K562 (cell line): ENCODE measurements at regions not wholly inside any gene's neighbourhood (a gene's known extent, or its start where the extent isn't known, plus 50 kb on each side); places are given as distances from the start of the nearest gene placed in this dataset.

Source experiments
- ATAC-seq: fragments of 200-7000 bp; cut with Tn5 transposase; 3 replicates; pipeline ENCODE4 v1.9.1; 2020; ENCODE audit warnings: moderate library complexity
- BruUV-seq: library from RNA; stranded (reverse); fragments of 400-500 nt; replicated peaks from 2 replicates; lab custom pipeline; 2021; lab: Mats Ljungman, UMichigan
- CTCF ChIA-PET: fragments of 300-600 bp; formaldehyde crosslinking; extraction: SDS; loops from one replicate; lab custom pipeline; 2021; ENCODE audit warnings: low intra/inter-chr PET ratio; lab: Yijun Ruan, JAX
- POLR2A ChIA-PET: fragments of 300-600, 350-650 bp; sonication (Branson Sonifier 250); formaldehyde crosslinking; extraction: SDS; loops from one replicate; lab custom pipeline; 2021; ENCODE audit warnings: antibody characterized with exemption, inconsistent platforms; lab: Yijun Ruan, JAX
- DNase-seq, 4 experiments: peaks; one replicate each; pipeline versions ENCODE4 v3.0.0 to v3.0.0-alpha.2; 2011 to 2018; ENCODE audit warnings: low spot score in 3 of 4, mixed read lengths in 3 of 4; ENCODE audit errors: extremely low read depth in 1 of 4
- FAIRE-seq: peaks from 2 replicates; lab custom pipeline; 2011; peaks lifted over from hg19 to GRCh38; lab: Jason Lieb, UNC
- H2AFZ ChIP-seq: 2 replicates; pipeline ENCODE4 v1.6.0; 2011; ENCODE audit warnings: low read depth, low read length, control low read depth, inconsistent platforms
- H3K27ac ChIP-seq: fragments of 200-600 bp; 3 replicates; pipeline ENCODE4 v1.8.0; 2011; ENCODE audit warnings: low read depth, mild to moderate bottlenecking, control low read depth, inconsistent platforms, low read length, moderate library complexity, mixed read lengths; ENCODE audit errors: extremely low read depth
- H3K27me3 ChIP-seq, 2 experiments: fragments of 300-600 bp in 1 of 2; 2 replicates in 1 of 2; 3 replicates in 1 of 2; pipeline versions ENCODE4 v1.6.0 to v1.8.0; 2011; ENCODE audit warnings: inconsistent platforms in 2 of 2, low read length in 2 of 2, mild to moderate bottlenecking in 1 of 2, mixed read lengths in 1 of 2, moderate library complexity in 1 of 2; ENCODE audit not compliant: control insufficient read depth in 2 of 2, insufficient read depth in 2 of 2
- H3K36me3 ChIP-seq: fragments of 300-600 bp; 3 replicates; pipeline ENCODE4 v1.8.0; 2011; ENCODE audit warnings: mild to moderate bottlenecking, low read length, inconsistent platforms; ENCODE audit not compliant: control insufficient read depth, insufficient read depth
- H3K4me1 ChIP-seq, 2 experiments: fragments of 200-600 bp in 1 of 2; replicated peaks in 1 of 2; 2 replicates in 1 of 2; 3 replicates in 1 of 2; pipeline versions ENCODE4 v1.5.1 to v1.8.0; 2011; ENCODE audit warnings: inconsistent platforms in 2 of 2, low read length in 2 of 2, mild to moderate bottlenecking in 1 of 2, mixed read lengths in 1 of 2, moderate library complexity in 1 of 2; ENCODE audit not compliant: control insufficient read depth in 2 of 2, insufficient read depth in 2 of 2
- H3K4me2 ChIP-seq: 2 replicates; pipeline ENCODE4 v1.6.1; 2011; ENCODE audit warnings: low read length, control low read depth, inconsistent platforms, mixed read lengths; ENCODE audit not compliant: insufficient read depth
- H3K4me3 ChIP-seq: fragments of 200-600 bp; sonication (generic), shearing (Covaris generic); 2 replicates; pipeline ENCODE4 v1.5.1; 2016; ENCODE audit warnings: control low read depth, inconsistent platforms
- H3K79me2 ChIP-seq: fragments of 200-600 bp; 3 replicates; pipeline ENCODE4 v1.8.0; 2011; ENCODE audit warnings: low read length, inconsistent platforms; ENCODE audit not compliant: control insufficient read depth, insufficient read depth
- H3K9ac ChIP-seq, 2 experiments: 2 replicates each; pipeline versions ENCODE4 v1.6.0 to v1.6.1; 2011; ENCODE audit warnings: low read depth in 2 of 2, low read length in 2 of 2, control low read depth in 1 of 2, inconsistent platforms in 1 of 2, mild to moderate bottlenecking in 1 of 2, mixed read lengths in 1 of 2; ENCODE audit not compliant: insufficient read depth in 1 of 2
- H3K9me1 ChIP-seq: one replicate; pipeline ENCODE4 v1.6.0; 2011; ENCODE audit warnings: inconsistent platforms, mild to moderate bottlenecking, low read length, moderate library complexity; ENCODE audit not compliant: control insufficient read depth, insufficient read depth
- H3K9me3 ChIP-seq: replicated peaks from 2 replicates; pipeline ENCODE4 v1.5.1; 2011; ENCODE audit warnings: low read depth, low read length, inconsistent platforms; ENCODE audit not compliant: control insufficient read depth, insufficient read depth
- H4K20me1 ChIP-seq: replicated peaks from 2 replicates; pipeline ENCODE4 v1.6.1; 2011; ENCODE audit warnings: low read length, inconsistent platforms, mixed read lengths; ENCODE audit not compliant: control insufficient read depth, insufficient read depth
- CBX1 ChIP-seq: sonication (generic); IDR thresholded peaks from 2 replicates; pipeline ENCODE4 v1.6.1; 2016; ENCODE audit warnings: antibody characterized with exemption, low read depth, mild to moderate bottlenecking
- ETV5 ChIP-seq: sonication (generic); formaldehyde crosslinking; IDR thresholded peaks from 2 replicates; pipeline ENCODE4 v1.4.0; 2020; ENCODE audit warnings: low read depth, mild to moderate bottlenecking, missing genetic modification reagents
- HMGXB4 ChIP-seq: sonication (generic); formaldehyde crosslinking; IDR thresholded peaks from 2 replicates; pipeline ENCODE4 v1.8.1; 2023; ENCODE audit warnings: mild to moderate bottlenecking, missing genetic modification reagents
- IFI16 ChIP-seq: fragments of 250-450 bp; sonication (Bioruptor Pico); IDR thresholded peaks from 2 replicates; pipeline ENCODE4 v2.1.2; 2022; ENCODE audit warnings: mild to moderate bottlenecking, inconsistent platforms
- PRPF4 ChIP-seq: fragments of 200-400 bp; formaldehyde crosslinking; IDR thresholded peaks from one replicate; pipeline ENCODE4 v1.6.1; 2017; ENCODE audit warnings: low read length, low read depth, mild to moderate bottlenecking; ENCODE audit not compliant: insufficient read depth, poor library complexity, severe bottlenecking
- PTTG1 ChIP-seq: fragments of 450-650 bp; IDR thresholded peaks from 2 replicates; pipeline ENCODE4 v1.6.1; 2016; ENCODE audit warnings: low read depth, mild to moderate bottlenecking, missing genetic modification characterization, missing compliant biosample characterization
- SFPQ ChIP-seq: fragments of 200-400 bp; formaldehyde crosslinking; IDR thresholded peaks from 2 replicates; pipeline ENCODE4 v1.6.1; 2017; ENCODE audit warnings: mild to moderate bottlenecking, low read depth, low read length, moderate library complexity
- SMC3 ChIP-seq: conservative IDR thresholded peaks from 2 replicates; pipeline ENCODE4 v1.6.1; 2011; ENCODE audit warnings: low read depth, low read length, improper control_type of control experiment; ENCODE audit not compliant: insufficient read depth
- SRSF3 ChIP-seq: fragments of 200-400 bp; formaldehyde crosslinking; IDR thresholded peaks from 2 replicates; pipeline ENCODE4 v1.6.1; 2016; ENCODE audit warnings: mild to moderate bottlenecking, low read length, moderate library complexity; ENCODE audit not compliant: insufficient read depth
- U2AF2 ChIP-seq: fragments of 200-400 bp; formaldehyde crosslinking; optimal IDR thresholded peaks from 2 replicates; pipeline ENCODE3; 2017; ENCODE audit warnings: low read depth, mild to moderate bottlenecking, low read length
- ZBTB34 ChIP-seq: fragments of 250-450 bp; sonication (Bioruptor Pico); IDR thresholded peaks from 2 replicates; pipeline ENCODE4 v1.8.0; 2021; ENCODE audit warnings: mild to moderate bottlenecking, moderate library complexity
- ZNF133 ChIP-seq: fragments of 250-450 bp; sonication (Bioruptor Pico); IDR thresholded peaks from 2 replicates; pipeline ENCODE4 v1.4.0; 2020; ENCODE audit warnings: mild to moderate bottlenecking
- WGBS: fragments of 100-300 bp; shearing (Covaris generic); methylation state at CpG from one replicate; pipeline ENCODE4 v1.1.6; 2016; ENCODE audit warnings: low coverage, mixed read lengths; ENCODE audit not compliant: insufficient coverage; ENCODE audit errors: missing lambda C conversion rate; 5-methylcytosine and 5-hydroxymethylcytosine counted together
- in situ Hi-C: fragments of 300-500 bp; cut with MboI; formaldehyde crosslinking; loops from 4 replicates; pipeline ENCODE4 v1.15.0; 2018; ENCODE audit warnings: inconsistent platforms, mixed read lengths
- intact Hi-C: fragments of 100-400 bp; cut with micrococcal nuclease; formaldehyde crosslinking; loops from 2 replicates; pipeline ENCODE4 v1.14.2; 2022

GRCh38 chr10:2782950-2783349 lies 284.4 kb upstream of the PFKP start (continued):
- TF ChIP-seq HMGXB4, result no peak
- no peak for TF ChIP-seq PRPF4
- no peak for TF ChIP-seq ZNF133 (CRISPR knock-in tag)
- TF ChIP-seq, all 486 proteins: peak for 0

GRCh38 chr10:2782265-2782664 lies 285.1 kb upstream of the PFKP start:
- Histone ChIP-seq H3K4me1 (no peaks in the 10 kb centered on the region), H2AFZ (no peak overlapping the region), H4K20me1 (no peaks in the 10 kb centered on the region), H3K9me1 (no peaks in the 10 kb centered on the region), H3K4me3 (no peak overlapping the region), H3K4me2 (no peak overlapping the region), H3K9ac (no peak overlapping the region), H3K36me3 (no peaks in the 10 kb centered on the region), H3K27me3 (peaks cover 0 to 7% of the 10 kb centered on the region in 2 experiments; a peak in 2 of 5 replicates), H3K9me3 (no peaks in the 10 kb centered on the region), H3K27ac (no peak overlapping the region), H3K79me2 (no peaks in the 10 kb centered on the region)
- DNase-seq, result no peak
- BruUV-seq, result no TSS peak
- intact Hi-C loops, result no loop called here
- no peak for ATAC-seq
- 0% methylated on average over 3 of the region's 3 CpGs for WGBS
- in situ Hi-C loops, result no loop called here
- no peak for FAIRE-seq
- TF ChIP-seq SFPQ (no peak), SMC3 (no peak), ZBTB34 (CRISPR knock-in tag) (no peak), IFI16 (CRISPR knock-in tag) (no peak), PTTG1 (no peak), U2AF2 (no peak), ETV5 (CRISPR knock-in tag) (no peak), SRSF3 (no peak), CBX1 (no peak)
- ChIA-PET CTCF (no interaction called here), POLR2A (no interaction called here)
